ENCODE measurements at regions not wholly inside any gene's neighbourhood (a gene's known extent, or its start where the extent isn't known, plus 50 kb on each side); places are given as distances from the start of the nearest gene placed in this dataset.

DNA sequence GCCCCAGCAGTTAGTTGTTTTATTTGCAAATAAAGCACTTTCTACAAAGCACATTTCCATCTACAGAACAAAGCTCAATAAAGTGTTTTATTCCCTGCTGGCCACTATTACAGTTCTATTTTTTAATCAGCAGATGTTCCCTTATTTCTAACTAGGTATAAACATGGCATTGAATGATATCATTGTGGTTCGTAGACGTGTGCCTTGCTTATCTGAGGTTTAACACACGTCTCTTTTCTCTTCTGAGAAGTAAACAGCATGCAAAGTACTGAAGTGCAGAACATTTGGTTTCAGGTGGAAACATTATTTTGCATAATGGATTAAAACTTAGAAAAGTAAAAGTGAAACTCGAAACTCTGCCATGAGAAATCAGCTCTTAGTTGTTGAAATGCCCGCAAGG, 1989.3 kb upstream of the WWC1 start:
- DNase-seq: no peak

DNA sequence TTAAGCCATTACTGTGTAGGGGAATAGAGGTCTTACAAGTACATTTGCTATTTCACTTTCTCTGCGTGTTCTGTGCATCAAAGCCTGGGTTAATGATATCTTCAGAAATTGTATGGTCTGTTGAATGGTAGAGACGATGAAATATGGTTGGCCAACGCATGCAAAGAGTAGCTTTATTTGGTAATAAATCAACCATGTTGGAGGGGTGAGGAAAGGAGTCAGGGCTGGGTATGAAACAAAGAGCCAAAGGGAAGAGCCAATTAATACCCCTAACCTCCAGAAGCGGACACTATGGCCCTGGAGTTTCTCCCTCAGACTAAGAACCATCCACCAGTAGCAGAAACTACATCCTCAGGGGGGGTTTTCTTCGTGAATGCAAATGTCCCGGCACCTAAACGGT, 1974.0 kb upstream of the WWC1 start:
- no peak for DNase-seq

DNA sequence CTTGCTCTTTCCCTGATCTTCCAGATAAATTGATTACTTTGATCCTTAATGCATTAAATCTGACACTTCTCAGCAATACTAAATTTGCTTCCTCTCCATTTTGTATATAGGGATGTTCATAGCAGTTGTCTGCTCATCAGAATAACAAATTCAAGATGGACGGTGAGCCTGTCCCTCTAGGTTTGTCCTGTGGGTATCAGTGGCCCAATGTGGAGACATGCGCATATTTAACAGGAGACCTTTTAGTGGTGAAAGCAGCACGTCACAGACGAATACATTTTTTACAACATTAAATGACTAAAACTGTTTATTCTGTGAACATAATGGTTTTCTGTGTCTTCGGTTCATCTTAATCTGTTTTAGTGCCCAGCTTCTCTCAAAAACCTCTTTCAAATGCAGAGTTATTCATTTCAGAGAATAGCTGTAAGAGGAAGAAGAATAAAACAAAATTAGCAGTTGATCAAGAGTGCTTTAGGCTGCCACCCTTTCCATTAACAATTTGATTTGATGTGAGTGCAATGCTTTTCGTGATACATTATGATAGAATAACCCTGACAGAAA, 1970.4 kb upstream of the WWC1 start:
- no peak for DNase-seq

DNA sequence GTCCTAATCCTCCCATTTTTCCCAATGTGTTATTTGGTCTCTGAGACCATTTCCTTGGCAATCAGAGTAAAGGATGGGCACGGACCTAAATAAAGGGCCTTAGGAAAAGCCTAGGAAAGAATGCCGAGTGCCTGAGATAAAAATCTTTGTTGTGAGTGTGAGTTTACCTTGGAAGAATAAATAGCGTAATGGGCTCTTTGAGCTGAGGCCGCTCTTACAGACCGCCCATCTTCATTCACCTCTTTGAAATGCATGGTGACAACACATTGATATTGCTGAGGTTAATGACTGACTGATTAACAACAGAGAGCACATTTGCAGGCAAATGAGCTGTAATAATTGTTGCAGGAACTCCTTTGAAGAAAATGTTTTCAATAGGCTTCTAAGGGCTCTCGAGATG, 1967.1 kb upstream of the WWC1 start:
- no peak for DNase-seq

DNA sequence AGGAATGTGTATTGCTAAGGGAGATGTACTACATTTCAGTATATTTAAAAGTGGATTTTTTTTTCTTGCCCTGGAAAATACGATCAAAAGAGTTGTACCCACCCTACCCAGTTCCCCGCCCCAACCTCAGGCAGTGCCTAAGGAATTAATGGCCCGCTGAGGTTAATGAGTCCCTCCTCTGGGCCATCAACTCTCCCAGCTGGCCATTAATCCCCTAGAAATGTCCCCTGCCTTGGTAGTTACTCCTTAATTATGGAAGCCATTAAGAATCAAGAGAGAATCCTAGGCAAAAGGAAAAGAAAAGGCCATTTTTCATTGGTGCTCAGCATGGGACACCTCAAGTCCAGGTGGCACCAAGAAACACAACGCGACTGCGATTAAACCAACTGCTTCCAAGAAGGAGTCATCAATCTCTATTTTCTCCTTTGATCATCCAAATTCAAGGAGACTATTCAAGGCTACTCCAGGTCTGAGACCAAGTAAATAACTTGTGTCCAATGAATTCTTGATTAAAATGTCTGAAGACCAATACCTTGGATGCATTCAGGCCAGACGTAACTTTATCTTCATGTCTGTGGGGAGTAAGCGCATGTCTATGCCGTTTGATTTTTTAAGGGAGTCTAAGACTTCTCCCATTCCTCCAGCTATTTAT, 1962.2 kb upstream of the WWC1 start:
- DNase-seq: no peak

DNA sequence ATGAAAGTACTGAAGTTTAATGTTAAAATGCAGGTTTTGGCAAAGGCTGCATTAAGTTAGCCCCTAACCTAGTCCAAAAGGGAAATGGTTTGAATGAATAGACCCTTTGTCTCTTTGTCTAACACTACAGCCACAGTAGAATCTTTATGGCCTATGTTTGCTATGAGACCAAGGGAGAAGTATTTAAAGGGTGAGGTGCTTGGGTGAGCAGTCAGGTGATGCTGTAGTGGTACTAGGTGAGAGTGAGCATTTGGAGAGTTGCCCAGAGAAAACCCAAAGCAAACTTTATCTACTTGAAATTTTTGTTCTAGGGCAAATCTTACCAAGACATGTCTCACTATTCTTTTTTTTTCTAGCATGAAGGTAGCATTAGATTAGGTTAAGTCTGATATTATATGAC, 1961.4 kb upstream of the WWC1 start:
- no peak for DNase-seq

DNA sequence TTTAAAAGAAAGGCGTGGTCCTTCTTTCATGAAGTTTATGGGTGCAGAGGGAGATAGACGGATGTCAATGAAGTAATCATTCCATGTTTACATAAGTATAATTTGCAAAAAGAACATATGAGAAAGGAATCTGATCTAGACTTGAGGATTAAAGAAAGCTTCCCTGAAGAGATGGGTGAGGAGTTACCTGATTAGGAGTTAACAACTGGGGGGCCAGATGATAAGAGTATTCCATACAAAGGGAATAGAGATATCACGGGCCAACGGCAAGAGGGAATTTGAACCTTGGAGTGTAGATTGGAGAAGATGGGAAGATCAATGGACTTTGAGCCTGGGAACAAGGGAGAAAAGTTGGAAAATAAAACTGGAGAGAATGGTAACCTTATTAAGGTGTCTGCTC, 1959.9 kb upstream of the WWC1 start:
- no peak for DNase-seq

DNA sequence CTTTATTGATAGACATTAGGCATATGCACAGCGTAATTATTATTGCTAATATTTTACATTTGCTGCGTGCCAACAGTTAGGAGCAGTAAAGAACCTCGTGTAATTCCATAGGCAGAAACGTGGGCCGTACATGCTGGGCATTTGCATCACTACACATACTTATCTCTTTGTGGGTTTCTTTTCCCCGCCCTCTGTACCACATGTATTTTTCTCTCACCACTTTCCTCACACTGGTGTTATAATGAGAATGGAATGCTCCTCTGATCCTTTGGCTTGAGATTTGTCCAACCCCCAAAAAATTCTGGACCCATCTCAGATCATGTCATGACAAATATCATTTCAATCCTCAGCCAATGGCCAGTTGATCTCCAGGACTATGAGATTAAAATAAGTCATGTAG, 1952.6 kb upstream of the WWC1 start:
- DNase-seq: no peak

DNA sequence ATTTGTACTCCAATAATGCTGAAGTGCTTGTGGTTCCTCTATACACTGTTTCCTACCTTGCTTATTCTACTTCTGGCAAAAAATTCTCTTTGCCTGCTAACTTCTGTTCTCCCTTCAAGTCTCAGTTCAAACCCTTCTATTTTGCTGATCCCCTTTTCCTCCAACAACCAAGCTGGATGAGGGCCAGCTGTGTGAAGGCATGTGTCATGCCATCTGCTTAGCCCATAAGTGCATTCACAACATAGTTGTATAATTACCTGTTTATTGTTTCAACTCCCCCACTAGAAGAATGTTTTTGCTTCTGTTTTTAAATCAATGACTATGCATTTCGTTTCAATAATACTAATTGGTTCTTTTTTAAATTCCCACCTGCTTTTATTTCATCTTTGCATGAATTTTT, 1951.4 kb upstream of the WWC1 start:
- no peak for DNase-seq

DNA sequence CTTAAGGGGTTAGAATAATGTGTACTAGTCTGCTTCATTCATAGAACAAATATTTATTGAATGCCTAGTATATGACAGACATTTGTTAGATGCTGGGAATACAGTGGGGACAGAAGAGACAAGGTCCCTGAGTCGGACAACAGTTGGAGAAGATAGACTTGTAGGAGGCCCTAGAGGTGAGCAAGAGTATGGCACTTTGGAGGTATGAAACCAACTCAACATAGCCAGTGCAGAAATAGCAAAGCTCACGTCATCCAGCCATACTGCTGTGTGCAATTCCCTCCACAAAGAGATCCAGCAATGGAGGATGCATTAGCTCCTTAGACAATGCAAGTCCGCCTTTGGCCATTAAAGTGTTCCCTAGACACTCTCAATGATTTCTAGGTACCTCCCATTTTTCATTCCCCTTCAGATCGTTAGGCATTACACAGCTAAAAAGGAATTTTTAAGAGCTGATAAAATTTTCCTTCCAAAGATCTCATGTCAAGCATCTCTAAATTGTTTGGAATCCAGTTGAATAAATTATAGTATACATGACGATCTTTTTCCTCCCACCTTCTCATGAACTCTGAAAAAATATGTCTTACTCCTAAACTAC, 1949.6 kb upstream of the WWC1 start:
- no peak for DNase-seq

DNA sequence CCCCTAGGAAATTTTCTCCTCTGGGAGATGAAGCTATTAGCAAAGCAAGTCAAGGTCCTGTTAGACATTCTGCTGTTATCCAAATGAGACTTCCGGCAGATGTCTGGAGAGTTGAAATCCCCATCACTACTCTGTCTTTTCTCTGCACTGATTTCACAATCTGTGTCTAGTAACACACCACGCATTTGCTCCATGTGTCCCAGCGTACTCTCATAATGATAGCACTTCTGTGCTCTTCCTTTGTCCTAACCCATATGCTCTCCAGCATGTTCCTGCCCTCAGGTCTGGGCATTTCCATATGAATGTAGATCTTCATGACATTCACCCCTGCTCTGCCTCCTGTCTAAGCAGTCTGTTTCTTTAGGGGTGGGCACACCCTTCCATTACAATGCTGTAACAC, 1949.0 kb upstream of the WWC1 start:
- DNase-seq: no peak

DNA sequence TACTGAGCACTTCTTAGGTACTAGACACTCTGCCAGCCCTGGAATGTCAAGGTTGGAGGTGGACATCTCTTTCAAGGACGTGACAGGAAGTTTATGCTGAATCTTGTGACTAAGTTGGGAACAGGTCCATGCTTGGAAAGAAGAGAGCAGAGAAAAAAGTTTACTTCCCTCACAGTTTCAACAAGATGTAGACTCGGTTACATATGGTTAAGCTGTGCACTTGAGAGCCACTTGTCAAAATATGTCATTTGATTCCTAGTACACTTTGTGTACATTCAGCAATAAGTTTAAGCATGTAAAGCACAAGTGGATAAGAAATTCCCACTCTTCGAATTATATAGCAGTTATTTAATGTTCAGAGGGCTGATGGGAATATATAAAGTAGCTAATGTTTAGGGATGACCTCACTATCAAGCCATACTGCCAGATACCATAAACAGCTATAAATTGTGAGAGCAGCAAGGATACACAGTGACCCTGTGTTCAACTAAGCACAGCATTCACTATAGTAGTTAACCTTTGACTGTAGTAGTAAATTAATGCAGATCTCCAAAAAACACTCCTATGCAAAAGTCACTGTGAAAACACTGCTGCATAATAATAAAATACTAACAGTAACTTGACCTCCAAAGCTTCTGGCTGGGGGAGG, 1944.6 kb upstream of the WWC1 start:
- DNase-seq: no peak

DNA sequence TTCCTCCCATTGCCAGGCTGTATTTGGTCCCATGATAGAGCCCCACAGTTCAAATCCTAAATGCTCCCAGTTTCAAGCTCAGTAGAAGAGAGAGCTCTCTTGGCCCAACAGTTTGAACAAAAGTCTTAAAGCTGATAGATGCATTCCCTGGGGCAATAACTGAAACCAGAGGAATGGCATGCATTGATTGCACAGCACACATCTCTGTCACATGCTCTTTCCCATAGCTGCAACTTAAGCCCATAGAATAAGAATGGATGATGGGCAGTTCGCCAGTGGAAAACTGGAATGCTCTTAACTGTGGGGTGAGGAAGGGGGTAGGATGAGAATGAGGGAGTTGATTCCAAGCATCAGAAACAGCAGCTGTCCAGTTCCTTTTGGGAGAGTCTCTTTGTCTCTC, 1942.4 kb upstream of the WWC1 start:
- no peak for DNase-seq

DNA sequence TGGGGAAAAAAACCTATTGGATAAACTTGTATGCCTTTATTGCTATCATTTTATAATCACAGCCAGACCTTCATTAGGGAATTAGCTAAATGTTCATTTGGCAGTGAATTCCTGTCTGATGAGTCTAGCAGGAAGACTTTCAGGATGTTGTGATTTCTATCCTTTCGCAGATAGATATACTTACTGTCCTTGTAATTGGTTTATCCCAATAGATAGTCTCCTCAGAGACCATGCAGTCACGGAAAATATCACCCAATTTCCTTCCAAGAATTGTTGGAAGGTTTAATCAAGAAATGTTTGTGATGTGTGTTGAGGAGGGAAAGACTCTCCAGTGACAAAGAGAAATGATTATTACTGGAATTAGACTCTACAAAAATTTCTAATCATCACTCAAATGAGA, 1937.9 kb upstream of the WWC1 start:
- DNase-seq: no peak

DNA sequence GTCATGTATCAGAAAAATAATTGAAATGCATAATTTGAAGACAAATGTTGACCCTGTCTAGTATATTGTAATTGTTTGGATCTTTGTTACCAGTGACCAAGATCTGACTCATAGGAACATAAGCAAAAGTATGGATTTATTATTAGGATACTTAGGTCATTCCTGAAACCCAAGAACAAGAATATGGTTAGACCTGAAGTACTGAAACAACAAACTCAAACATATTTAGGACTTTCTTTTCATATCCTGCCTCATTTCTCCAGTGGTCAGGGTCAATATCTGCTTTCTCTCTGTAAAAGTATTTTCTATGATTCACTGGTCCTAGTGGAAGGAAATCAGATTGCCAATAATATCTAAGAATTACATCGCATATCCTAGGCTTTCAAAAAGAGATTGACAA, 1937.1 kb upstream of the WWC1 start:
- DNase-seq: no peak

DNA sequence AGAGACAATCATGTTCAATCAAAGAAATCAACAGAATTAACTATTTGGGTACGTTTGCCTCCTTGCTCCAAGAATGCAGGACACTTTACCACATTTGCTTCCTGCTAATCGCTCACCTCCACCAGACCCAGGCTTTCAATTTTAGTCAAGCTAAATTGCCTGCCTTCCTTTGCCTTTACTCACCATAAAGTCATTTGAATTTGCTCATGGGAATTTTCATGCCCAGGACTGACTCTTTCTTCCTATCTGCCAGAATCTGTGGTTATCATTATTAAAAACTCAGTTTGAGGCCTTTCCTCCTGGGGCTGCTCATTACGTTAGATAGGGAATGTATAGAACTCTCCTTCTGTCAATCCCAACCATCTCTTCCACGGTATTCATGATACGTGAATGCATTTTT, 1935.3 kb upstream of the WWC1 start:
- DNase-seq: no peak

DNA sequence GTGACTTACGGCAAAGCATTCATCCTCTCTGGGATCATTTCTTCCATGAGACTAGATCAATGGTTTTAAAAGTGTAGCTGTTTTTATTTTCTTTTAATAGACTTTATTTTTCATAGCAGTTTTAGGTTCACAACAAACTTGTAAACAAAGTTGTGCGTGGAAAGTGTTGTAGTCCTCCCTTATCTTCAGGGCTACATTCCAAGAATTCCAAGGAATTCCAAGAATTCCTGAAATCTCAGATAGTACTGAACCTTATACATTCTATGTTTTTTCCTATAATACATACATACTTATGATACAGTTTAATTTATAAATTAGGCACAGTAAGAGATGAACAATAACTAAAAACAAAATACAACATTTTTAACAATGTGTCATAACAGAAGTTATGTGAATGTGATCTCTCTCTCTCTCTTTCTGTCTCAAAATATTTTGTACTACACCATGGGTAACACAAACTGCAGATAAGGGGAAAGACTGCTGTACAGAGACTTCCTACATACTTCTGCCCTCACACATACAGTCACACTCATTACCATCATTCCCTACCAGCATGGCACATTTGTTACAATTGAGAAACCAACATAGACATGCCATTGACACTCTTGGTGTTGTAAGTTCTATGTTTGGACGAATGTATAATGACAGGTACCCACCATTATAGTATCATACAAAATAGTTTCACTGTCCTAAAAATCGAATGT, 1933.2 kb upstream of the WWC1 start:
- DNase-seq: no peak

DNA sequence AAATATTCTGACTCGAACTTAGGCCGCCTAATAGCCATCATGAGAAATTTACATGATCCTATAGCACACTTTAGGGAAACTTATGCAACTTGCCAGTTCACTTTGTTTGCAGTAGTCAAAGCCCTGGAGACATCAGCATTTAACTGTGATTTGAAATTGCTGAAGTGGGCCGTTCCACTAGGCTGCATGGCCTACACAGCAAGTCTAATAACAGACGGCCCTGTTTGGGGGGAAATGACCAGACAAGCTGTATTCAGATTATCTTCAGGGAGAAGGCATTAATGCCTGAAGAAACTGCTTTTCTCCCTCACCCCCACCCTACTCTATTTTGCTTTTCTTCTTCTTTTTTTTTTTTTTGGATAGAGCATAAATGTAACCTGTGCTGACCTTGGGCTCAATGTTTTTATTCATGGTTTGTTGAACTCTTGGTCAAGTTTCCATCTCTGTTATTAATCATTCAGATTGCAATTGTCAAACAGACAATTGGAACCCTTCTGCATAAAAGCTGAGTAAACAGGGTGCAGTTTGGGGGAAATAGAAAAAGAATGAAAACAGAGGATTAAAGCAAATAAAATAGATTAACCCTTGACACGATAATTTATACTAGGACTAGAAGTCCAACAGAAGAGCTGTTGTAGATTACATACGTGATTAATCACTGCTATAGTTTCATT, 1928.2 kb upstream of the WWC1 start:
- DNase-seq: no peak

DNA sequence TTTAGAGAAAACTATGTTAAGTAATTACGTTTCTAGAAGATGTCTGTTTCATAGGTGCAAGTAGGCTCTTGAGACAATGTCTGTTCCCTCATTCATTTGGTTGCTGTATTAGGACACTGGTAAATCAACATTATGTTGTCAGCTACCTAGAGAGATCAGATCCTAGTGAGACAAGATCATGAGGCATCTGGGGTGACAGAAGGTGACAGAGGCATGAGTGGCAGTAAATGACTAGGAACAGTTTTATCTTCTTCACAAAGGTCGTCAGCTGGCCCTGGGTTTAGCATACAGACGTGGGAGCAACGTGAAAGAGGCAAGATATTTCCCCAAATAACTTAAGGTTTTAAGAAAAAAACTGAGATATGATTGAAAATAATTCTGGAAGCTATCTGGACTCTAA, 1926.3 kb upstream of the WWC1 start:
- DNase-seq: no peak

DNA sequence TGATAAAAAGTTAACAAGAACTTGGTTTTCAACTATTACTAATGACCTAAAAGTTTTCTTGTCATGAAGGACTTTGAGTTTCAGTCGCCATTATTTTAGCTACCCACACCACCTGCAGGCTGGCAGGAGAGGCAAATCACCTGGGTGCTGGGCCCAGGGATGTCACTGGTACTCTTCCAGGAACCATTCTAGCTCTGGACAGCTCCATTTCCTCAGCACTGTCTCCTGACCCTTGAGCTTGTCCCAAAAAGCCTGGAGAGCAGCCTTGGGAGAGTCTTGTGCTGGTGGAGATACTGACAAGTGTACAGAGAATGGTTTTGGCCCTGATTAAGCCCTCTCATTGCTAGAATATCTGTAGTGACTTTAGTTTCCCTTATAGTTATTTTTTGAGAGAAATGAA, 1924.1 kb upstream of the WWC1 start:
- DNase-seq: no peak

DNA sequence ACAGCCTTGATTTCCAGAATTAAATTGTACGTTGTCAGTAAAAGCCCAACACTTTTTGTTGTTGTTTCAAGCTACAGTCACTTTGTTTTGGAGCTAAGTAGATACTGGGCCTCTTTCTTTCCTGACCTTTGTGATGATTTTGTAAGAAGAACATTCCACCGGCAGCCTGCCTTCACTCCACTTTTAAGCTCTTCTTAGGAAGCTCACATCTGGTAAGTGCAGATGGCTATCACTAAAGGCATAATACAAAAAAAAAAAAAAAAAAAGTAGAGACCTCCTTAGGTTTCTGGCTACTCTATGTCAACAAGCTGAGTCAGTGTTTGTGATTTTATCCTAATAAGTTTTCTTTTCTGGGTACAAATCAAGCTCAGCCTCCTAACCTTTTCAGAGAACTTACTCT, 1922.1 kb upstream of the WWC1 start:
- DNase-seq: no peak

DNA sequence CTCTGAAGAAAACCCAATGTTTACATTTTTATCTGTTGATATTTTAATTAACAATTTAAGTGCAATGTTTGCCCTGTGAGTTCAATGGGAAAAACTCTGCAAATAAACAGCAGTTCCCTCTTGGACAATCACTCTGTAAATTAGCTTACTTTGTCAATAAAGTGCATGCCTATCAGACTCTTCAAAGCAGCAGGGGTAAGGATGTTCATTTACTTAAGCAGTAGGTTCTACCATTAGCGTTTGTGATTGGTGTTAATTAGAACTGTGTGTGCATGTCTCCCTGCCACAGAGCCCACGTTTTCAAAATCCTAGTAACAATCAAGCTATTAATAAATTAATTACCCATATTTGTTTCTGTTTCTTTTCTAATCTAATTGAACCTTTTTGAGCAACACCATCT, 1921.6 kb upstream of the WWC1 start:
- DNase-seq: no peak

DNA sequence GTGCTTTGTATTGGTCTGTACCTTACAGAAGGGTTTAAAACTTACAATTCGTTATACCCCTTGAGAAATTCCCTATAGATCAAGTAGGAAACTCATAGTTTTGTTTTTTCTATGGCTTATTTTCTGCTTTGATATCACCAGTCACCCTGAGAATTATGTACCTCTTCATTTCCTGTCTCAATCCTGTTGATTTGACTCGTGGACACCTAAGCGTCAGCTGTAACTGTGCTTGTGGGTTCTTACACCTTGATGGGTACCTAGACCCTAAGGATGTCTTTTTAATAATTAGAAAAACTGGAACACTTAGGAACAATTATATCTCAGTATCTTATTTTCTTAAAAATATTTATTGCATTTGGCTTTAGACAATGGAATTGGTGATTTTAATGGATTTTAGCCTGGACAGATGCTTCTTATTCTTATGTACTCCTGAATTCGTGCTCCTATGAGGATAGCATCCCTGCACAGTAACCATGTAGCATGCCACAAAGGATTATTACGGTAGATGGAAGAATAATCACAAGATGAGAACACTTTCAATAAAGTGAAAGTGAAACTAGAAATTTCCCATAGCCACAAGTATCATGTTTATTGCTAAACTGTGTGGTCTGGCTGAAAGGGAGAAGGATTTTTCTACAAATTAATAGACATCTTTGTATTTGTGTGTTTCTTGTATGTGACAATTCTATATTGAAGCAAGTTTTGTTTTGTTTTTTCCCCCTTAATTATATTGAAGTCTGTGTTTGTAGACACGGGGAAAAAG, 1920.3 kb upstream of the WWC1 start:
- no peak for DNase-seq
